Dedifferentiated amniotic fluid mesenchymal stem cell (primary cell): ENCODE measurements at regions not wholly inside any gene's neighbourhood (a gene's known extent, or its start where the extent isn't known, plus 50 kb on each side); places are given as distances from the start of the nearest gene placed in this dataset.
"Not testable (repeated sequence)": the region's sequence is repeated elsewhere in the genome, so short reads cannot be mapped to it uniquely, and the experiment has no call there.

Source experiments
- DNase-seq: peaks from one replicate; pipeline ENCODE4 v3.0.0-alpha.2; 2016; ENCODE audit errors: extremely low spot score

DNA sequence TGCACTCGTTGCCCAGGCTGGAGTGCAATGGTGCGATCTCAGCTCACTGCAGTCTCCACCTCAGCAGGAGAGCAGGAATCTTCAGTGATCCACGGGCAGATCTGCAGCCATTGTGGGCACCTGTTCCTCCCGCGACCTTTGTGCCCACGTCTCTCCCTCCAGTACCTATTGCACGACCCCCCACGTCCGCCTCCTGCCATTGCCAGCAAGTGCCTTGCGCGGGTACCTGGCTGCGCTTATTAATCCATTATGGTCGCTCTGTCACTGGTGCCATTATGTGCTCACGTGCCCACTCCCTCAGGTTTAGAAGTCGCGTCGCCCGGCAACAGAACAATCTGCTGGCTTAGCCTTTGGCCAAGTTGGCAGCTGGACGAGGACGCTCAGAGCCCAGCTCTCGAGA, 146.2 kb upstream of the C1QTNF3 start:
- not testable (repeated sequence) for DNase-seq

DNA sequence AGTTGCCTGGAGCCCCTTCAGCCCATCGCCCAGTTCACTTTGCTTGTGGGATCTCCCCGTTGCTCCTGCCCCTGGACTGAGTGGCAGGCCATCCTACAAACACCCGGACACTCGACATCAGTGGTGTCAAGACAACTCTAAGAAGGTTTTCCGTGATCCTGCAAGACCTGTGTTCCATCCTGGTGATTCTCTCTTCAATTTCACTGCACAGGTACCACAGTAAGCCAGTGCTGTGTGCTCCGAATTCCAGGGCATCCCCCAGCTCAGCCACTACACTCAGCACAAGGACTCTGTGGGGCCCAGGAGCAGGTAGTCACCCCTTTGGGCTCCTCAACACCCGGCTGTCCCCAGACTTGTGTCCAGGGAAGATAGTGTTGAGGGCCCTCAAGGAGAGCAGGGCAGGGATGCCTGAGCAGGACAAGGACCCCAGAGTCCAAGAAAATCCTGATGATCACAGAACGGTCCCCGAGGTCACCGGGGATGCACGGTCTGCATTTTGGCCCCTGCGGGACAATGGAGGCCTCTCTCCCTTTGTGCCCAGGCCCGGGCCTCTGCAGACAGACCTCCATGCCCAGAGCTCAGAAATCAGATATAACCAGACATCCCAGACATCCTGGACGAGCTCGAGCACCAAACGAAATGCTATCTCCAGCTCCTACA, 146.9 kb upstream of the C1QTNF3 start:
- peak; percentile 14 for DNase-seq

DNA sequence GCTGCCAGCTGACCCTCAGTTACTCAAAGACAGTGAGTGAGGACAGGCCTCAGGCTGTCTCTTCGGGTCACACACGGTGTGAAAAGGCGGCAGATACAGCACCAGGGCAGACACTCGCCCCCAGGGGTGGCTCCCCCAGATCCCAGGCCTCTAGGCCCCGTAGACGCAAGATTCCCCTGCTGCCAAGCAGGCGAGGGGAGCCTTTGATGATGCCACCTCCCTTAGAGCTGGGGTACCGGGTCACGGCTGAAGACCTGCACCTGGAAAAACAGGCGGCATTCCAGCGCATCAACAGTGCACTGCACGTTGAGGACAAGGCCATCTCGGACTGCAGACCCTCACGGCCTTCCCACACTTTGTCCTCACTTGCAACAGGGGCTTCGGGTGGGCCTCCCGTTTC, 147.5 kb upstream of the C1QTNF3 start:
- not testable (repeated sequence) for DNase-seq

- DNase-seq, result not testable (repeated sequence)
These were observed 148.3 kb upstream of the C1QTNF3 start for GRCh38 chr5:34191279-34191744.

DNA sequence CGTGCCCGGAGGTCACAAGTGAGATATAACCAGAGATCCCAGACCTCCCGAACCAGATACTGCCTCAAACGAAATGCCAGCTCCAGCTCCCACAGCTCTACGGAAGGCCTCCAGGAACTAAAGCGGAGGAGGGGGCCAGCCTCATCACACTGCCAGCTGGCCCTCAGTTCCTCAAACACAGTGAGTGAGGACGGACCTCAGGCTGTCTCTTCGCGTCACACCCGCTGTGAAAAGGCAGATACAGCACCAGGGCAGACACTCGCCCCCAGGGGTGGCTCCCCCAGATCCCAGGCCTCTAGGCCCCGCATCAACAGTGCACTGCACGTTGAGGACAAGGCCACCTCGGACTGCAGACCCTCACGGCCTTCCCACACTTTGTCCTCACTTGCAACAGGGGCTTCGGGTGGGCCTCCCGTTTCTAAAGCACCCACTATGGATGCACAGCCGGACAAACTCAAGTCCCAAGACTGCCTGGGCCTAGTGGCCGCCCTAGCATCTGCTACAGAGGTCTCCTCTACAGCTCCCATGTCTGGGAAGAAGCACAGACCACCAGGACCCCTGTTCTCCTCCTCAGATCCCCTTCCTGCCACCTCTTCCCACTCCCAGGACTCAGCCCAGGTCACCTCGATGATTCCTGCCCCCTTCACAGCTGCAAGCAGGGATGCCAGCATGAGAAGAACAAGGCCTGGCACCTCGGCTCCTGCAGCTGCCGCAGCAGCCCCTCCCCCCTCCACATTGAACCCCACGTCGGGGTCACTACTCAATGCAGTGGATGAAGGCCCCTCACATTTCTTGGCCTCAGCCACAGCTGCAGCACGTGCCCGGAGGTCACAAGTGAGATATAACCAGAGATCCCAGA, 149.3 kb upstream of the C1QTNF3 start:
- DNase-seq, result not testable (repeated sequence)

GRCh38 chr5:34192923-34193262, 149.9 kb upstream of the C1QTNF3 start:
- not testable (repeated sequence) for DNase-seq

- not testable (repeated sequence) for DNase-seq
These were observed 150.3 kb upstream of the C1QTNF3 start for GRCh38 chr5:34193297-34193696.

- DNase-seq, result peak; percentile 14
These were observed 150.8 kb upstream of the C1QTNF3 start for GRCh38 chr5:34193804-34194203.

- not testable (repeated sequence) for DNase-seq
These were observed 153.1 kb upstream of the C1QTNF3 start for GRCh38 chr5:34196091-34196490.

DNA sequence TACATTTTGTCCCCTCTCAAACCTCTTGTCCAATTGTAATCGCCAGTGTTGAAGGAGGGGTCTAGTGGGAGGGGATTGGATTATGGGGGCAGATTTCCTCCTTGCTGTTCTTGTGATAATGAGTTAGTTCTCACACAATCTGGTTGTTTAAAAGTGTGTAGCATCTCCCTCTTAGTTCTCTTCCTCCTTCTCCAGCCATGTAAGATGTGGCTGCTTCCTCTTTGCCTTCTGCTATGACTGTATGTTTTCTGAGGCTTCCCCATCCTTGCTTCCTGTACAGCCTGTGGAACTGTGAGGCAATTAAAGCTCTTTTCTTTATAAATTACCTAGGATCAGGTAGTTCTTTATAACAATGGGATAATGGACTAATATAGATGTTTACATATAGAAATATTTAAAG, 162.3 kb upstream of the C1QTNF3 start:
- not testable (repeated sequence) for DNase-seq

DNA sequence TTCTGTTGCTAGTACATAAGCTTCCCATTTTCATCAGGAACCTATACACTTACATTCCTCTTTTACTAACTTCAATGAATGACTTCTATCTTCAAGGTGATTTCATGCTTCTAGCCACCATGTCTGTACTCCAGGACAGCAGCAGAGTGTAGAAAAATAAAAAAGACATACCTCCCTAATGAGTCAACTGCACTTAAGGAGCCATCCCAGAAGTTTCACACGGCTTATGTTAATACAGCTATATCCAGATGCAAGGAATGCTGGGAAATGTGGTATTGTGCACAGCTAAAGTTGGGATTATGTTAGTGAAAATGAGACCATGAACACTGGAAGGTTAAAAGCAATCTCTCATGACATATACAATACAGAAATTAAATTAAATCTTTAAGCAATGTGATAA, 174.4 kb upstream of the C1QTNF3 start:
- peak; percentile 17 for DNase-seq

- DNase-seq, result not testable (repeated sequence)
These were observed 178.5 kb upstream of the C1QTNF3 start for GRCh38 chr5:34221329-34222073.

GRCh38 chr5:34223158-34223557, 180.1 kb upstream of the C1QTNF3 start:
- not testable (repeated sequence) for DNase-seq

GRCh38 chr5:34230402-34230801, 187.4 kb upstream of the C1QTNF3 start:
- DNase-seq, result not testable (repeated sequence)

- not testable (repeated sequence) for DNase-seq
These were observed 200.8 kb upstream of the C1QTNF3 start for GRCh38 chr5:34243802-34244201.

- DNase-seq, result not testable (repeated sequence)
These were observed 201.4 kb upstream of the C1QTNF3 start for GRCh38 chr5:34244281-34245031.

DNA sequence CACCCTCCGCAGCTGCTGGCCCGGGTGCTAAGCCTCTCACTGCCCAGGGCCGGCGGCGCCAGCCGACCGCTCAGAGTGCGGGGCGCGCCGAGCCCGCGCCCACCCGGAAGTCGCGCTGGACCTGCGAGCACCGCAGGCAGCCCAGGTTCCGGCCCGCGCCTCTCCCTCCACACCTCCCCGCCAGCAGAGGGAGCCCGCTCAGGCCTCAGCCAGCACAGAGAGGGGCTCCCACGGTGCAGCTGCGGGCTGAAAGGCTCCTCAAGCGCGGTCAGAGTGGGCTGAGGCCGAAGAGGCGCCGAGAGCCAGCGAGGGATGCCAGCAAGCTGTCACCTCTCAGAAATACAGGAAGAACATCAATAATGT, 202.0 kb upstream of the C1QTNF3 start:
- not testable (repeated sequence) for DNase-seq

DNA sequence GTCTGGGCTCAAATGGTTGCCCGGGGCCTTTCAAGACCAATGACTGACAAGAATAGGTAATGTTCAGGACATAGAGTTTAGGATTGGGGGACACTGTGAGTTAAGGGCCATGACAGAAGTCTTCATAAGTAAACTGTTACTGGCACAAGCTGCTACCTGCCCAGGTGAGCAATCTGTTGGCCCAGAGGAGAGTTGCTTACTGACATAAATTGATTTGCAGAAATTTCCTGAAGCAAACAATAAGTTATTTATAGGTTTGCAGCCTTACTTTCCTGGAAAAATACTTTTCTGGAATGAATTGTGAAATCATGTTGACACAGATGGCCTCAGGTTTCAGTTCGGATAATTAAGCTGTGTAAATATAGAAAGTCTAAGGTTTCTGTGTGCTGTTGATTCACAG, 202.8 kb upstream of the C1QTNF3 start:
- DNase-seq, result not testable (repeated sequence)

- DNase-seq, result not testable (repeated sequence)
These were observed 215.6 kb upstream of the C1QTNF3 start for GRCh38 chr5:34258598-34258997.

DNA sequence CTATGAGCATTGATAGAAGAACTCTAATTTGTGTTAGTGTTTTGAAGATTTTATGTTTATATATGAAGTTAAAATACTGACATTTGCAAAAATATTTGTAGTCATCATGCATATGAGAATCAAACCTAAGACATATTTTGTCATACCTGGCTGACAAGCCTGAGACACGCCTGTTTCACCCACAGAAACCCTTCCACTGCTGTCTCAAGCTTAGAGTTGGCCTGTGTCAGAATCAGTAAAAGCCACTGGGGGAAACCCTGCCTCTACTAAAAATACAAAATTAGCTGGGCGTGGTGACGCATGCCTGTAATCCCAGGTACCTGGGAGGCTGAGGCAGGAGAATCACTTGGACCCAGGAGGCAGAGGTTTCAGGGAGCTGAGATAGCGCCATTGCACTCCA, 218.0 kb upstream of the C1QTNF3 start:
- DNase-seq, result not testable (repeated sequence)

DNA sequence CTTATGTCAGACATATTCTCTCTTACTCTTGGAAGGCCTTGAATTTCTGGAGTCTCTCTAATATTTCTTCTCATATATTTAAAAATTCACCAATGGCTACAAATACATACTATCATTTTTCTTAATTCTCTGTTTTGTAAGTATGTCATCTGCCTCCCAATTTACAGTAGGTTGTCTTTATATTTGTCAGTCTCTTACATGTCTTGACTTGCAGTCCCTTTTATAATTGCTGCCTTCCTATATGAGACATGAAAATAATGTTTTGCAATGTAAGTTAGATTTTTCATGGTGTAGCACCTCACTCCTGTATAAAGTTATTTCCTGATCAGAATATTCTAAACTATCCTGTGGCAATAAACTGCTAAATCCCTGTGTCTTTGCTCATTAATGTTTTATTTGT, 223.1 kb upstream of the C1QTNF3 start:
- not testable (repeated sequence) for DNase-seq

- DNase-seq, result not testable (repeated sequence)
These were observed 253.7 kb upstream of the C1QTNF3 start for GRCh38 chr5:34296759-34297158.
